GM23338 (cell line): ENCODE measurements at regions not wholly inside any gene's neighbourhood (a gene's known extent, or its start where the extent isn't known, plus 50 kb on each side); places are given as distances from the start of the nearest gene placed in this dataset.

Source experiments
- CTCF ChIP-seq, 2 experiments: fragments of 200-600 bp in 1 of 2; sonication (generic) in 1 of 2; conservative IDR thresholded peaks; 2 replicates each; pipeline versions ENCODE4 v1.5.1 to v1.6.1; 2016 to 2017; ENCODE audit warnings: antibody characterized with exemption in 2 of 2, low read depth in 2 of 2, mild to moderate bottlenecking in 2 of 2, moderate library complexity in 1 of 2
- TF ChIP-seq, protein P1 (sequence below): IDR thresholded peaks from one replicate; pipeline ENCODE4 v1.6.1; 2018; ENCODE audit warnings: antibody characterized with exemption; ENCODE audit not compliant: unreplicated experiment

GRCh38 chr13:34640179-34640992 is 301.7 kb upstream of the NBEA start:
- TF ChIP-seq CTCF (conservative IDR thresholded peaks at IDR 0.05; ENCODE audit: low read depth in 2 of 2): no peak
- TF ChIP-seq, protein P1, sequence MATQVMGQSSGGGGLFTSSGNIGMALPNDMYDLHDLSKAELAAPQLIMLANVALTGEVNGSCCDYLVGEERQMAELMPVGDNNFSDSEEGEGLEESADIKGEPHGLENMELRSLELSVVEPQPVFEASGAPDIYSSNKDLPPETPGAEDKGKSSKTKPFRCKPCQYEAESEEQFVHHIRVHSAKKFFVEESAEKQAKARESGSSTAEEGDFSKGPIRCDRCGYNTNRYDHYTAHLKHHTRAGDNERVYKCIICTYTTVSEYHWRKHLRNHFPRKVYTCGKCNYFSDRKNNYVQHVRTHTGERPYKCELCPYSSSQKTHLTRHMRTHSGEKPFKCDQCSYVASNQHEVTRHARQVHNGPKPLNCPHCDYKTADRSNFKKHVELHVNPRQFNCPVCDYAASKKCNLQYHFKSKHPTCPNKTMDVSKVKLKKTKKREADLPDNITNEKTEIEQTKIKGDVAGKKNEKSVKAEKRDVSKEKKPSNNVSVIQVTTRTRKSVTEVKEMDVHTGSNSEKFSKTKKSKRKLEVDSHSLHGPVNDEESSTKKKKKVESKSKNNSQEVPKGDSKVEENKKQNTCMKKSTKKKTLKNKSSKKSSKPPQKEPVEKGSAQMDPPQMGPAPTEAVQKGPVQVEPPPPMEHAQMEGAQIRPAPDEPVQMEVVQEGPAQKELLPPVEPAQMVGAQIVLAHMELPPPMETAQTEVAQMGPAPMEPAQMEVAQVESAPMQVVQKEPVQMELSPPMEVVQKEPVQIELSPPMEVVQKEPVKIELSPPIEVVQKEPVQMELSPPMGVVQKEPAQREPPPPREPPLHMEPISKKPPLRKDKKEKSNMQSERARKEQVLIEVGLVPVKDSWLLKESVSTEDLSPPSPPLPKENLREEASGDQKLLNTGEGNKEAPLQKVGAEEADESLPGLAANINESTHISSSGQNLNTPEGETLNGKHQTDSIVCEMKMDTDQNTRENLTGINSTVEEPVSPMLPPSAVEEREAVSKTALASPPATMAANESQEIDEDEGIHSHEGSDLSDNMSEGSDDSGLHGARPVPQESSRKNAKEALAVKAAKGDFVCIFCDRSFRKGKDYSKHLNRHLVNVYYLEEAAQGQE: no peak
